Right cardiac atrium (tissue), 5 donors: ENCODE measurements at regions not wholly inside any gene's neighbourhood (a gene's known extent, or its start where the extent isn't known, plus 50 kb on each side); places are given as distances from the start of the nearest gene placed in this dataset.

ENCODE experiments used
- ATAC-seq, 2 donors: fragments of 200-7000 bp; cut with Tn5 transposase; one replicate each; pipeline versions ENCODE4 v1.8.0 to v1.9.1; 2020; ENCODE audit warnings: moderate library complexity in 2 of 2, mild to moderate bottlenecking in 1 of 2
- DNase-seq, 3 donors: peaks; one replicate each; pipeline ENCODE4 v3.0.0-alpha.2; 2020
- H3K27ac ChIP-seq: one replicate; pipeline ENCODE4 v1.5.1; 2013; ENCODE audit warnings: mild to moderate bottlenecking, low read length, control low read depth, moderate library complexity
- H3K27me3 ChIP-seq: one replicate; pipeline ENCODE4 v1.6.1; 2013; ENCODE audit not compliant: control insufficient read depth, insufficient read depth
- H3K4me1 ChIP-seq: one replicate; pipeline ENCODE4 v1.6.1; 2013; ENCODE audit warnings: low read length; ENCODE audit not compliant: control insufficient read depth, insufficient read depth
- H3K4me3 ChIP-seq: one replicate; pipeline ENCODE4 v1.5.1; 2013; ENCODE audit warnings: low read length, control low read depth
- H3K9me3 ChIP-seq: one replicate; pipeline ENCODE4 v1.6.1; 2013; ENCODE audit warnings: low read length; ENCODE audit not compliant: control insufficient read depth
- WGBS: extraction: QIAGEN DNeasy Blood & Tissue Kit; methylation state at CpG from one replicate; pipeline ENCODE4 v1.1.7; 2013; 5-methylcytosine and 5-hydroxymethylcytosine counted together
- intact Hi-C, 4 donors: fragments of 100-400 bp; cut with DNase I; formaldehyde crosslinking; loops; one replicate each; pipeline versions ENCODE4 v1.11.0 to v1.14.0; 2022 to 2023
- donor health status: healthy with polysubstance abuse.
- donor health status: DM: no; HTN: yes; CAD: no.
- donor health status: DM: no; HTN: no; CAD: no.
- donor health status: DM: no; HTN: yes; CAD: no; lungs with severe emphysema.
- donor health status: DM: yes; HTN: yes; CAD: no.

- H3K4me1 ChIP-seq, result no peaks in the 10 kb centered on the region
- DNase-seq (no peak), ATAC-seq (no peak)
- WGBS, result 86% methylated on average over 4 of the region's 4 CpGs
- H3K27me3 ChIP-seq, result no peaks in the 10 kb centered on the region
- no peak overlapping the region for H3K4me3 ChIP-seq
- intact Hi-C loops, result no loop called here
- H3K9me3 ChIP-seq, result no peaks in the 10 kb centered on the region
- H3K27ac ChIP-seq, result no peak overlapping the region
These were observed 153.8 kb upstream of the CTNNB1 start for GRCh38 chr3:41045491-41045890.

- intact Hi-C loops, result no loop called here
- DNase-seq (no peak), ATAC-seq (no peak)
- Histone ChIP-seq H3K4me3 (no peak overlapping the region), H3K4me1 (no peaks in the 10 kb centered on the region), H3K27ac (no peak overlapping the region), H3K27me3 (no peaks in the 10 kb centered on the region), H3K9me3 (no peaks in the 10 kb centered on the region)
- WGBS, result 81% methylated on average over 4 of the region's 4 CpGs
These were observed 149.2 kb upstream of the CTNNB1 start for GRCh38 chr3:41050144-41050543.

GRCh38 chr3:41053220-41053619 is 146.1 kb upstream of the CTNNB1 start:
- intact Hi-C loops, result no loop called here
- Histone ChIP-seq H3K4me3 (no peak overlapping the region), H3K4me1 (no peaks in the 10 kb centered on the region), H3K27ac (no peak overlapping the region), H3K9me3 (no peaks in the 10 kb centered on the region), H3K27me3 (no peaks in the 10 kb centered on the region)
- no peak for DNase-seq
- no peak for ATAC-seq
- WGBS, result 93% methylated on average over 2 of the region's 2 CpGs

GRCh38 chr3:41060106-41060505 is 139.2 kb upstream of the CTNNB1 start:
- 93% methylated on average over 2 of the region's 2 CpGs for WGBS
- DNase-seq (no peak), ATAC-seq (no peak)
- Histone ChIP-seq H3K27me3 (no peaks in the 10 kb centered on the region), H3K4me1 (no peaks in the 10 kb centered on the region), H3K27ac (no peak overlapping the region), H3K4me3 (no peak overlapping the region), H3K9me3 (no peaks in the 10 kb centered on the region)
- intact Hi-C loops, result no loop called here

GRCh38 chr3:41064070-41064469 is 135.2 kb upstream of the CTNNB1 start:
- no peaks in the 10 kb centered on the region for H3K27me3 ChIP-seq
- ATAC-seq (no peak), DNase-seq (no peak)
- 87% methylated on average over 1 of the region's 1 CpG for WGBS
- intact Hi-C loops, result no loop called here
- no peak overlapping the region for H3K4me3 ChIP-seq
- no peaks in the 10 kb centered on the region for H3K4me1 ChIP-seq
- H3K9me3 ChIP-seq, result no peaks in the 10 kb centered on the region
- no peak overlapping the region for H3K27ac ChIP-seq

GRCh38 chr3:41064526-41064925 is 134.8 kb upstream of the CTNNB1 start:
- no peaks in the 10 kb centered on the region for H3K27me3 ChIP-seq
- no peaks in the 10 kb centered on the region for H3K9me3 ChIP-seq
- H3K4me3 ChIP-seq, result no peak overlapping the region
- 82% methylated on average over 2 of the region's 2 CpGs for WGBS
- no peaks in the 10 kb centered on the region for H3K4me1 ChIP-seq
- H3K27ac ChIP-seq, result no peak overlapping the region
- DNase-seq (no peak), ATAC-seq (no peak)
- intact Hi-C loops, result no loop called here

GRCh38 chr3:41065340-41065739 is 134.0 kb upstream of the CTNNB1 start:
- H3K27me3 ChIP-seq, result no peaks in the 10 kb centered on the region
- no peak overlapping the region for H3K4me3 ChIP-seq
- ATAC-seq (no peak), DNase-seq (no peak)
- 97% methylated on average over 2 of the region's 2 CpGs for WGBS
- no peak overlapping the region for H3K27ac ChIP-seq
- no peaks in the 10 kb centered on the region for H3K4me1 ChIP-seq
- intact Hi-C loops, result no loop called here
- H3K9me3 ChIP-seq, result no peaks in the 10 kb centered on the region

GRCh38 chr3:41073190-41073589 is 126.1 kb upstream of the CTNNB1 start:
- intact Hi-C loops, result no loop called here
- ATAC-seq (no peak), DNase-seq (no peak)
- no peak overlapping the region for H3K27ac ChIP-seq
- no peak overlapping the region for H3K4me3 ChIP-seq
- no peaks in the 10 kb centered on the region for H3K4me1 ChIP-seq
- H3K27me3 ChIP-seq, result no peaks in the 10 kb centered on the region
- H3K9me3 ChIP-seq, result no peaks in the 10 kb centered on the region
- WGBS, result 66% methylated on average over 5 of the region's 5 CpGs

GRCh38 chr3:41075975-41076374 is 123.3 kb upstream of the CTNNB1 start:
- Histone ChIP-seq H3K4me3 (no peak overlapping the region), H3K27ac (no peak overlapping the region), H3K9me3 (no peaks in the 10 kb centered on the region), H3K4me1 (no peaks in the 10 kb centered on the region), H3K27me3 (no peaks in the 10 kb centered on the region)
- intact Hi-C loops, result no loop called here
- DNase-seq (peak; percentile 79 to 86 (median 80)), ATAC-seq (peak; percentile 97 to 98)
- 43% methylated on average over 7 of the region's 7 CpGs for WGBS

- DNase-seq (peak in 2 of 3 donors; percentile 53 to 69), ATAC-seq (no peak)
- Histone ChIP-seq H3K27ac (no peak overlapping the region), H3K4me3 (no peak overlapping the region), H3K27me3 (no peaks in the 10 kb centered on the region), H3K9me3 (no peaks in the 10 kb centered on the region), H3K4me1 (no peaks in the 10 kb centered on the region)
- intact Hi-C loops, result no loop called here
These were observed 122.9 kb upstream of the CTNNB1 start for GRCh38 chr3:41076399-41076798.

GRCh38 chr3:41080141-41080540 is 119.2 kb upstream of the CTNNB1 start:
- intact Hi-C loops, result no loop called here
- 85% methylated on average over 4 of the region's 4 CpGs for WGBS
- Histone ChIP-seq H3K4me3 (no peak overlapping the region), H3K4me1 (no peaks in the 10 kb centered on the region), H3K27me3 (no peaks in the 10 kb centered on the region), H3K27ac (no peak overlapping the region), H3K9me3 (no peaks in the 10 kb centered on the region)
- no peak for ATAC-seq
- DNase-seq, result no peak

- intact Hi-C loops, result no loop called here
- no peaks in the 10 kb centered on the region for H3K9me3 ChIP-seq
- no peak for DNase-seq
- ATAC-seq, result no peak
- no peak overlapping the region for H3K4me3 ChIP-seq
- H3K27ac ChIP-seq, result no peak overlapping the region
- 10% methylated on average over 1 of the region's 1 CpG for WGBS
- no peaks in the 10 kb centered on the region for H3K27me3 ChIP-seq
- peaks cover 4% of the 10 kb centered on the region for H3K4me1 ChIP-seq
These were observed 110.4 kb upstream of the CTNNB1 start for GRCh38 chr3:41088882-41089281.
